ENCODE measurements at regions not wholly inside any gene's neighbourhood (a gene's known extent, or its start where the extent isn't known, plus 50 kb on each side); places are given as distances from the start of the nearest gene placed in this dataset.
A peak's percentile ranks its signal among the peaks of the same experiment; 100 is the strongest.

GRCh38 chr3:117853923-117854668 lies 1144.5 kb downstream of the TUSC7 start:
- no peak overlapping the region for H3K27ac ChIP-seq (ENCODE audit: low read depth, low read length)

GRCh38 chr3:117856354-117856753 lies 1146.8 kb downstream of the TUSC7 start:
- H3K79me2 ChIP-seq (ENCODE audit: insufficient read depth, low read length): no peaks in the 10 kb centered on the region
- H3K36me3 Mint-ChIP-seq (ENCODE audit: low read depth, unreplicated experiment): no peaks in the 10 kb centered on the region
- H3K4me1 ChIP-seq (ENCODE audit: insufficient read depth, low read length): no peaks in the 10 kb centered on the region
- H3K27ac Mint-ChIP-seq (ENCODE audit: unreplicated experiment): no peak overlapping the region
- FAIRE-seq (no peak), DNase-seq (ENCODE audit: low read depth) (no peak)
- H3K4me2 ChIP-seq (ENCODE audit: low read length): no peak overlapping the region
- no peak overlapping the region for H3K9ac ChIP-seq (ENCODE audit: low read length)
- no peaks in the 10 kb centered on the region for H3K4me1 Mint-ChIP-seq (ENCODE audit: low read depth, unreplicated experiment)
- no peaks in the 10 kb centered on the region for H3K9me3 Mint-ChIP-seq (ENCODE audit: unreplicated experiment)
- TF ChIP-seq CTCF (IDR thresholded peaks at IDR 0.05; ENCODE audit: insufficient read depth, low read depth, low read length) (no peak), EZH2 (IDR thresholded peaks at IDR 0.05; ENCODE audit: insufficient read depth, low read length) (no peak)
- H4K20me1 ChIP-seq (ENCODE audit: insufficient read depth, low read length): no peaks in the 10 kb centered on the region
- no peaks in the 10 kb centered on the region for H3K36me3 ChIP-seq (ENCODE audit: insufficient read depth, low read length)
- H3K27ac ChIP-seq (ENCODE audit: low read depth, low read length): no peak overlapping the region
- H3K27me3 ChIP-seq (ENCODE audit: insufficient read depth, low read length): no peaks in the 10 kb centered on the region
- H3K27me3 Mint-ChIP-seq (ENCODE audit: low read depth, unreplicated experiment): no peaks in the 10 kb centered on the region
- no peaks in the 10 kb centered on the region for H3K9me3 ChIP-seq (ENCODE audit: insufficient read depth, low read depth, low read length)
- no peak overlapping the region for H3K4me3 ChIP-seq (ENCODE audit: insufficient read depth, low read depth, low read length)
- H3K4me3 Mint-ChIP-seq (ENCODE audit: unreplicated experiment): no peak overlapping the region
- no peak overlapping the region for H2AFZ ChIP-seq (ENCODE audit: low read depth, low read length)

More at GRCh38 chr3:117853923-117854668, 1144.5 kb downstream of the TUSC7 start:
- Mint-ChIP-seq H3K36me3 (ENCODE audit: low read depth, unreplicated experiment) (no peaks in the 10 kb centered on the region), H3K27me3 (ENCODE audit: low read depth, unreplicated experiment) (no peaks in the 10 kb centered on the region), H3K4me3 (ENCODE audit: unreplicated experiment) (no peak overlapping the region), H3K27ac (ENCODE audit: unreplicated experiment) (no peak overlapping the region), H3K9me3 (ENCODE audit: unreplicated experiment) (no peaks in the 10 kb centered on the region), H3K4me1 (ENCODE audit: low read depth, unreplicated experiment) (no peaks in the 10 kb centered on the region)
- Histone ChIP-seq H4K20me1 (ENCODE audit: insufficient read depth, low read length) (no peaks in the 10 kb centered on the region), H3K79me2 (ENCODE audit: insufficient read depth, low read length) (no peaks in the 10 kb centered on the region), H3K9me3 (ENCODE audit: insufficient read depth, low read depth, low read length) (no peaks in the 10 kb centered on the region), H3K36me3 (ENCODE audit: insufficient read depth, low read length) (no peaks in the 10 kb centered on the region), H3K9ac (ENCODE audit: low read length) (no peak overlapping the region), H3K4me2 (ENCODE audit: low read length) (no peak overlapping the region), H3K27me3 (ENCODE audit: insufficient read depth, low read length) (no peaks in the 10 kb centered on the region), H3K4me3 (ENCODE audit: insufficient read depth, low read depth, low read length) (no peak overlapping the region), H3K4me1 (ENCODE audit: insufficient read depth, low read length) (no peaks in the 10 kb centered on the region), H2AFZ (ENCODE audit: low read depth, low read length) (no peak overlapping the region)
- no peak for FAIRE-seq
- TF ChIP-seq CTCF (IDR thresholded peaks at IDR 0.05; ENCODE audit: insufficient read depth, low read depth, low read length): no peak
- no peak for TF ChIP-seq EZH2 (IDR thresholded peaks at IDR 0.05; ENCODE audit: insufficient read depth, low read length)
- DNase-seq (ENCODE audit: low read depth): peak; percentile 87

GRCh38 chr3:117863146-117863545 lies 1153.6 kb downstream of the TUSC7 start:
- TF ChIP-seq CTCF (IDR thresholded peaks at IDR 0.05; ENCODE audit: insufficient read depth, low read depth, low read length) (no peak), EZH2 (IDR thresholded peaks at IDR 0.05; ENCODE audit: insufficient read depth, low read length) (no peak)
- no peaks in the 10 kb centered on the region for H3K4me1 Mint-ChIP-seq (ENCODE audit: low read depth, unreplicated experiment)
- no peaks in the 10 kb centered on the region for H3K9me3 Mint-ChIP-seq (ENCODE audit: unreplicated experiment)
- H3K27ac Mint-ChIP-seq (ENCODE audit: unreplicated experiment): no peak overlapping the region
- Histone ChIP-seq H3K36me3 (ENCODE audit: insufficient read depth, low read length) (no peaks in the 10 kb centered on the region), H4K20me1 (ENCODE audit: insufficient read depth, low read length) (no peaks in the 10 kb centered on the region), H3K79me2 (ENCODE audit: insufficient read depth, low read length) (no peaks in the 10 kb centered on the region), H3K9me3 (ENCODE audit: insufficient read depth, low read depth, low read length) (no peaks in the 10 kb centered on the region), H3K4me1 (ENCODE audit: insufficient read depth, low read length) (no peaks in the 10 kb centered on the region), H3K27ac (ENCODE audit: low read depth, low read length) (no peak overlapping the region), H3K9ac (ENCODE audit: low read length) (no peak overlapping the region), H3K4me3 (ENCODE audit: insufficient read depth, low read depth, low read length) (no peak overlapping the region), H3K27me3 (ENCODE audit: insufficient read depth, low read length) (no peaks in the 10 kb centered on the region), H3K4me2 (ENCODE audit: low read length) (no peak overlapping the region), H2AFZ (ENCODE audit: low read depth, low read length) (no peak overlapping the region)
- no peak for FAIRE-seq
- no peak overlapping the region for H3K4me3 Mint-ChIP-seq (ENCODE audit: unreplicated experiment)
- H3K27me3 Mint-ChIP-seq (ENCODE audit: low read depth, unreplicated experiment): no peaks in the 10 kb centered on the region
- no peaks in the 10 kb centered on the region for H3K36me3 Mint-ChIP-seq (ENCODE audit: low read depth, unreplicated experiment)
- no peak for DNase-seq (ENCODE audit: low read depth)

Data from astrocyte (in vitro differentiated cells and primary cell).